ENCODE measurements at regions not wholly inside any gene's neighbourhood (a gene's known extent, or its start where the extent isn't known, plus 50 kb on each side); places are given as distances from the start of the nearest gene placed in this dataset.

GRCh38 chr17:77793971-77794235 lies 164.6 kb upstream of the TNRC6C start:
- H3K4me3 ChIP-seq (ENCODE audit: low read depth, low read length) = no peak overlapping the region
- TF ChIP-seq CTCF (IDR thresholded peaks at IDR 0.05; ENCODE audit: insufficient read depth, low read length, poor library complexity, severe bottlenecking) = no peak
- no peak for DNase-seq (ENCODE audit: low read depth)
- H3K27me3 ChIP-seq (ENCODE audit: control insufficient read depth, insufficient read depth, low read length) = peaks cover 11% of the 10 kb centered on the region
- no peaks in the 10 kb centered on the region for H3K36me3 ChIP-seq (ENCODE audit: control insufficient read depth, insufficient read depth, low read length)

DNA sequence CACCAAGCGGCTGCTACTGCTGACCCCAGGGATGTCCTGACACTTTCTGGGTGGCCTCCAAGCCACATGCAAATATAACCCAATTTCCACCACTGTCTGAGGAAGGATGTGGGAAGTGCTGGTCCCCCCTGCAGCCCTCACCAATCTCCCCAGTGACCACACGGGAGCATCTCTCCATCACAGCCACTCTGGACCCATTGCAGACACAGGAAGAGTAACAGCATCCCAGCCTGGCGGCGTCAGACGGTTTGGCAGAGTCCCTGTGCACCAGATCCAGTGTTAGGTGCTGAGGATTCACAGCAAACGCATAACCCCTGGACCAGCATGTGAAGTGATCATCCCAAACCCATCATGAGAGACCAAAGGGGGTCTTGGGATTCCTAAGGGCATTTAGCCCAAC lies 163.7 kb upstream of the TNRC6C start:
- Histone ChIP-seq H3K36me3 (ENCODE audit: control insufficient read depth, insufficient read depth, low read length) (no peaks in the 10 kb centered on the region), H3K4me3 (ENCODE audit: low read depth, low read length) (no peak overlapping the region), H3K27me3 (ENCODE audit: control insufficient read depth, insufficient read depth, low read length) (peaks cover 10% of the 10 kb centered on the region)
- no peak for DNase-seq (ENCODE audit: low read depth)
- no peak for TF ChIP-seq CTCF (IDR thresholded peaks at IDR 0.05; ENCODE audit: insufficient read depth, low read length, poor library complexity, severe bottlenecking)

- Histone ChIP-seq H3K36me3 (ENCODE audit: control insufficient read depth, insufficient read depth, low read length) (no peaks in the 10 kb centered on the region), H3K4me3 (ENCODE audit: low read depth, low read length) (no peak overlapping the region), H3K27me3 (ENCODE audit: control insufficient read depth, insufficient read depth, low read length) (peaks cover 10% of the 10 kb centered on the region)
- no peak for DNase-seq (ENCODE audit: low read depth)
- no peak for TF ChIP-seq CTCF (IDR thresholded peaks at IDR 0.05; ENCODE audit: insufficient read depth, low read length, poor library complexity, severe bottlenecking)
Measured at GRCh38 chr17:77795685-77796084, 162.8 kb upstream of the TNRC6C start.

DNA sequence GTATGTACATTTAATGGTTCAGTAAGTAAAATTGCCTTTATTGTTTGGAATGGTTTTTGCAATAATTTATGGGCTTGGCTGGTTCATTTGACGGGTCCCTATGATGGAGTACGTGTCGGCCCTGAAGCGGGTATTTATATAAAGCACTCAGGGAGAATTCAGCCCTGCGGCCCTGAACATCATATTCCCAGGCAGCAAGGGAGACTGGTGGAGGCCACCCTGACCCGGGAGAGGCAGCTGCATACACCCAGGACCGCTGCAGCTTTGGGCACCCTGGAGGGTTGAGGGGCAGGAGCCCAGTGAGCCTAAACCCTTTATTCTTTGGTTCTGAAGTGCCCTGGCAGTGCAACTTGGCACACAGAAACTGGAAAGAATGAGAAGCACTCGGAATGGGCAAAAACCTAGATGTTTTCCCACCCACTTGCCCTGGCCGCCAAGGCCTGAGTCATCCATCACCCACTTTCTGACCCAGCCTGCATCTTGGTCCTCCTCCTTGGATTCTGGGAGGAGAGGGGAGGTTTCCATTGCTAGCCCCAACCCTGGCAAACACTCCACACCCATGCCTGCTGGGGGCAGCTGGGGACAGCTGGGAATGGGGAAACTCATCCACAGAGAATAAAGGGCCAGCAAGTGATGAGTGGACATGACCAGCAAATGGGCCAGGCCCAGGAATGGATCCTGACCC lies 162.2 kb upstream of the TNRC6C start:
- Histone ChIP-seq H3K36me3 (ENCODE audit: control insufficient read depth, insufficient read depth, low read length) (no peaks in the 10 kb centered on the region), H3K4me3 (ENCODE audit: low read depth, low read length) (no peak overlapping the region), H3K27me3 (ENCODE audit: control insufficient read depth, insufficient read depth, low read length) (peaks cover 15% of the 10 kb centered on the region)
- no peak for TF ChIP-seq CTCF (IDR thresholded peaks at IDR 0.05; ENCODE audit: insufficient read depth, low read length, poor library complexity, severe bottlenecking)
- DNase-seq (ENCODE audit: low read depth) = no peak

DNA sequence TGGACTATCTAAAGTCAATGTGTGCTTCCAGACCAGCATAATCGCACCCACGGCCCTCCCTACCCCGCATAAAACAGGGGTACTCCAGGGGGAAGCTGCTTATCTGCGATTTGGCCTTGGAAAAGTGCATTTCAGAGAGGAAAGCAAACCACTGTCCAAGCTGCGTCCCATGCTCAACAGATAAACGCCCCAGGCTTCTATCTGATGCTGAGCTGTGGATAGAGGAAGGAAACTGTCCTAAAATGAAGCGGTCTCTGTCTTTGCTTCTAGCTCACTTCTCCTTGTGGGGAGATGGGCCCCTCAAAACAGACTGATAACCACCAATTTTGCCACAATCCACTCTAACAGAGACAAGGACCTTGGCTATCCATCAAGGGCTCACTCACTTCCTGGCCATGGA lies 160.5 kb upstream of the TNRC6C start:
- no peak for DNase-seq (ENCODE audit: low read depth)
- TF ChIP-seq CTCF (IDR thresholded peaks at IDR 0.05; ENCODE audit: insufficient read depth, low read length, poor library complexity, severe bottlenecking) = no peak
- peaks cover 25% of the 10 kb centered on the region for H3K27me3 ChIP-seq (ENCODE audit: control insufficient read depth, insufficient read depth, low read length)

DNA sequence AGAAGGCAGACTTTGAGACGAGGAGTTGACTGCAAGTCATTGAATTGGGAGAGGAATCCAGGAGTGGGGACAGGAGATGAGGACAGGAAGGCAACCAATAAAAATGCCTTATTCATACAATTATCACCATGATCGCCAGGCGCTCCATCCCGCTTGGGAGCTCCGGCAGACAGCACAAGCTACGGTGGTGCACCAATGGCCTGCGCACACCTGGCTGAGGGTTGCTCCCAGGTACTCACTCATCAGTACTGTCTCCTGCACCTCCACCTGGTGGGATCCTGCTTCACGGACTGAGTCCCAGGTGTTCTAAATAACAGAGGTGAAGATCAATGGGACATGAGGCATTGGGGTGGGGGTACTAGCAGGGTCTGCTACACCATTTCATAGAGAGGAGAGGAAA lies 160.0 kb upstream of the TNRC6C start:
- Histone ChIP-seq H3K36me3 (ENCODE audit: control insufficient read depth, insufficient read depth, low read length) (no peaks in the 10 kb centered on the region), H3K4me3 (ENCODE audit: low read depth, low read length) (no peak overlapping the region), H3K27me3 (ENCODE audit: control insufficient read depth, insufficient read depth, low read length) (peaks cover 29% of the 10 kb centered on the region)
- no peak for TF ChIP-seq CTCF (IDR thresholded peaks at IDR 0.05; ENCODE audit: insufficient read depth, low read length, poor library complexity, severe bottlenecking)
- no peak for DNase-seq (ENCODE audit: low read depth)

More for the DNA sequence above, 160.5 kb upstream of the TNRC6C start:
- H3K36me3 ChIP-seq (ENCODE audit: control insufficient read depth, insufficient read depth, low read length) = no peaks in the 10 kb centered on the region
- no peak overlapping the region for H3K4me3 ChIP-seq (ENCODE audit: low read depth, low read length)
